ENCODE measurements at regions not wholly inside any gene's neighbourhood (a gene's known extent, or its start where the extent isn't known, plus 50 kb on each side); places are given as distances from the start of the nearest gene placed in this dataset.

GRCh38 chr11:19511413-19512183 is 201.0 kb upstream of the NAV2 start:
- no peak for TF ChIP-seq CTCF (conservative IDR thresholded peaks at IDR 0.05)
- TF ChIP-seq ZFX (IDR thresholded peaks at IDR 0.05): no peak
- H3K27ac ChIP-seq: no peak overlapping the region

- H3K27ac ChIP-seq: no peak overlapping the region
- TF ChIP-seq CTCF (conservative IDR thresholded peaks at IDR 0.05): no peak
- TF ChIP-seq ZFX (IDR thresholded peaks at IDR 0.05): no peak
Observed at GRCh38 chr11:19511066-19511412, 201.6 kb upstream of the NAV2 start.

GRCh38 chr11:19510468-19510867 is 202.2 kb upstream of the NAV2 start:
- no peak overlapping the region for H3K27ac ChIP-seq
- TF ChIP-seq CTCF (conservative IDR thresholded peaks at IDR 0.05) (no peak), ZFX (IDR thresholded peaks at IDR 0.05) (no peak)

- no peak for TF ChIP-seq ZFX (IDR thresholded peaks at IDR 0.05)
- H3K27ac ChIP-seq: no peak overlapping the region
Observed at GRCh38 chr11:19509215-19509614, 203.4 kb upstream of the NAV2 start.

- H3K27ac ChIP-seq: no peak overlapping the region
- TF ChIP-seq CTCF (conservative IDR thresholded peaks at IDR 0.05): no peak
- no peak for TF ChIP-seq ZFX (IDR thresholded peaks at IDR 0.05)
Observed at GRCh38 chr11:19508165-19508564, 204.5 kb upstream of the NAV2 start.

- no peak for TF ChIP-seq ZFX (IDR thresholded peaks at IDR 0.05)
- TF ChIP-seq CTCF (conservative IDR thresholded peaks at IDR 0.05): no peak
- no peak overlapping the region for H3K27ac ChIP-seq
Observed at GRCh38 chr11:19506816-19507486, 205.7 kb upstream of the NAV2 start.

GRCh38 chr11:19502691-19503253 is 209.9 kb upstream of the NAV2 start:
- TF ChIP-seq CTCF (conservative IDR thresholded peaks at IDR 0.05) (no peak), ZFX (IDR thresholded peaks at IDR 0.05) (no peak)
- H3K27ac ChIP-seq: no peak overlapping the region

Data from C4-2B (cell line).